ENCODE measurements at regions not wholly inside any gene's neighbourhood (a gene's known extent, or its start where the extent isn't known, plus 50 kb on each side); places are given as distances from the start of the nearest gene placed in this dataset.
"Not testable (repeated sequence)": the region's sequence is repeated elsewhere in the genome, so short reads cannot be mapped to it uniquely, and the experiment has no call there.

- Histone ChIP-seq H3K27ac (ENCODE audit: insufficient read depth in 1 of 2, low read depth in 1 of 2, low read length in 2 of 2, poor library complexity in 1 of 2, severe bottlenecking in 2 of 2) (no peak overlapping the region), H3K27me3 (replicated peaks in 2 of 5; ENCODE audit: control insufficient read depth in 4 of 5, insufficient read depth in 5 of 5, low read length in 4 of 5) (no peaks in the 10 kb centered on the region), H3K36me3 (ENCODE audit: control insufficient read depth in 4 of 4, insufficient read depth in 4 of 4, low read length in 3 of 4) (no peaks in the 10 kb centered on the region), H3K9me3 (ENCODE audit: control extremely low read depth in 1 of 5, control insufficient read depth in 4 of 5, insufficient read depth in 2 of 5, low read depth in 1 of 5, low read length in 4 of 5) (no peaks in the 10 kb centered on the region), H3K4me1 (ENCODE audit: control extremely low read depth in 1 of 4, control insufficient read depth in 4 of 4, insufficient read depth in 4 of 4, low read length in 3 of 4) (no peaks in the 10 kb centered on the region), H3K4me3 (ENCODE audit: control insufficient read depth in 1 of 7, extremely low read depth in 1 of 7, insufficient read depth in 4 of 7, low read depth in 2 of 7, low read length in 6 of 7) (no peak overlapping the region)
- 87% methylated on average over 2 of the region's 3 CpGs for WGBS (ENCODE audit: insufficient coverage)
- POLR2A ChIA-PET = no interaction called here
- peak in 2 of 3 donors; percentile 0 for DNase-seq
- CTCF ChIA-PET = no interaction called here
Observed at GRCh38 chr4:157700898-157701694, 471.7 kb downstream of the GASK1B start.

GRCh38 chr4:157689476-157689875 lies 468.9 kb downstream of the GRIA2 start:
- ChIA-PET POLR2A (no interaction called here), CTCF (no interaction called here)
- no peaks in the 10 kb centered on the region for H3K9me3 ChIP-seq (ENCODE audit: control extremely low read depth in 1 of 5, control insufficient read depth in 4 of 5, insufficient read depth in 2 of 5, low read depth in 1 of 5, low read length in 4 of 5)
- no peaks in the 10 kb centered on the region for H3K27me3 ChIP-seq (replicated peaks in 2 of 5; ENCODE audit: control insufficient read depth in 4 of 5, insufficient read depth in 5 of 5, low read length in 4 of 5)
- H3K36me3 ChIP-seq (ENCODE audit: control insufficient read depth in 4 of 4, insufficient read depth in 4 of 4, low read length in 3 of 4) = no peaks in the 10 kb centered on the region
- H3K4me3 ChIP-seq (ENCODE audit: control insufficient read depth in 1 of 7, extremely low read depth in 1 of 7, insufficient read depth in 4 of 7, low read depth in 2 of 7, low read length in 6 of 7) = no peak overlapping the region
- DNase-seq = no peak
- H3K4me1 ChIP-seq (ENCODE audit: control extremely low read depth in 1 of 4, control insufficient read depth in 4 of 4, insufficient read depth in 4 of 4, low read length in 3 of 4) = no peaks in the 10 kb centered on the region
- no peak overlapping the region for H3K27ac ChIP-seq (ENCODE audit: insufficient read depth in 1 of 2, low read depth in 1 of 2, low read length in 2 of 2, poor library complexity in 1 of 2, severe bottlenecking in 2 of 2)
- WGBS (ENCODE audit: insufficient coverage) = no CpG with 5 or more reads among the region's 1 CpG

GRCh38 chr4:157687971-157688370 lies 467.4 kb downstream of the GRIA2 start:
- no peak overlapping the region for H3K27ac ChIP-seq (ENCODE audit: insufficient read depth in 1 of 2, low read depth in 1 of 2, low read length in 2 of 2, poor library complexity in 1 of 2, severe bottlenecking in 2 of 2)
- ChIA-PET CTCF (no interaction called here), POLR2A (no interaction called here)
- no peak overlapping the region for H3K4me3 ChIP-seq (ENCODE audit: control insufficient read depth in 1 of 7, extremely low read depth in 1 of 7, insufficient read depth in 4 of 7, low read depth in 2 of 7, low read length in 6 of 7)
- no peaks in the 10 kb centered on the region for H3K9me3 ChIP-seq (ENCODE audit: control extremely low read depth in 1 of 5, control insufficient read depth in 4 of 5, insufficient read depth in 2 of 5, low read depth in 1 of 5, low read length in 4 of 5)
- H3K27me3 ChIP-seq (replicated peaks in 2 of 5; ENCODE audit: control insufficient read depth in 4 of 5, insufficient read depth in 5 of 5, low read length in 4 of 5) = no peaks in the 10 kb centered on the region
- H3K4me1 ChIP-seq (ENCODE audit: control extremely low read depth in 1 of 4, control insufficient read depth in 4 of 4, insufficient read depth in 4 of 4, low read length in 3 of 4) = no peaks in the 10 kb centered on the region
- no peaks in the 10 kb centered on the region for H3K36me3 ChIP-seq (ENCODE audit: control insufficient read depth in 4 of 4, insufficient read depth in 4 of 4, low read length in 3 of 4)
- DNase-seq = no peak
- WGBS (ENCODE audit: insufficient coverage) = no CpG with 5 or more reads among the region's 1 CpG

GRCh38 chr4:157679326-157679725 lies 458.8 kb downstream of the GRIA2 start:
- H3K9me3 ChIP-seq (ENCODE audit: control extremely low read depth in 1 of 5, control insufficient read depth in 4 of 5, insufficient read depth in 2 of 5, low read depth in 1 of 5, low read length in 4 of 5); POLR2A ChIA-PET; H3K27ac ChIP-seq (ENCODE audit: insufficient read depth in 1 of 2, low read depth in 1 of 2, low read length in 2 of 2, poor library complexity in 1 of 2, severe bottlenecking in 2 of 2); CTCF ChIA-PET; H3K36me3 ChIP-seq (ENCODE audit: control insufficient read depth in 4 of 4, insufficient read depth in 4 of 4, low read length in 3 of 4); H3K4me1 ChIP-seq (ENCODE audit: control extremely low read depth in 1 of 4, control insufficient read depth in 4 of 4, insufficient read depth in 4 of 4, low read length in 3 of 4); DNase-seq; H3K4me3 ChIP-seq (ENCODE audit: control insufficient read depth in 1 of 7, extremely low read depth in 1 of 7, insufficient read depth in 4 of 7, low read depth in 2 of 7, low read length in 6 of 7); H3K27me3 ChIP-seq (replicated peaks in 2 of 5; ENCODE audit: control insufficient read depth in 4 of 5, insufficient read depth in 5 of 5, low read length in 4 of 5): not testable (repeated sequence)

GRCh38 chr4:157678478-157678877 lies 457.9 kb downstream of the GRIA2 start:
- H3K4me3 ChIP-seq (ENCODE audit: control insufficient read depth in 1 of 7, extremely low read depth in 1 of 7, insufficient read depth in 4 of 7, low read depth in 2 of 7, low read length in 6 of 7) = no peak overlapping the region
- H3K27me3 ChIP-seq (replicated peaks in 2 of 5; ENCODE audit: control insufficient read depth in 4 of 5, insufficient read depth in 5 of 5, low read length in 4 of 5) = no peaks in the 10 kb centered on the region
- WGBS (ENCODE audit: insufficient coverage) = 90% methylated on average over 3 of the region's 3 CpGs
- H3K4me1 ChIP-seq (ENCODE audit: control extremely low read depth in 1 of 4, control insufficient read depth in 4 of 4, insufficient read depth in 4 of 4, low read length in 3 of 4) = no peaks in the 10 kb centered on the region
- peaks cover 0 to 4% (median 0%) of the 10 kb centered on the region in 5 experiments for H3K9me3 ChIP-seq (ENCODE audit: control extremely low read depth in 1 of 5, control insufficient read depth in 4 of 5, insufficient read depth in 2 of 5, low read depth in 1 of 5, low read length in 4 of 5)
- DNase-seq = no peak
- CTCF ChIA-PET = no interaction called here
- POLR2A ChIA-PET = no interaction called here
- H3K36me3 ChIP-seq (ENCODE audit: control insufficient read depth in 4 of 4, insufficient read depth in 4 of 4, low read length in 3 of 4) = no peaks in the 10 kb centered on the region
- H3K27ac ChIP-seq (ENCODE audit: insufficient read depth in 1 of 2, low read depth in 1 of 2, low read length in 2 of 2, poor library complexity in 1 of 2, severe bottlenecking in 2 of 2) = no peak overlapping the region

GRCh38 chr4:157674699-157675098 lies 454.2 kb downstream of the GRIA2 start:
- peaks cover 0 to 4% (median 0%) of the 10 kb centered on the region in 5 experiments for H3K9me3 ChIP-seq (ENCODE audit: control extremely low read depth in 1 of 5, control insufficient read depth in 4 of 5, insufficient read depth in 2 of 5, low read depth in 1 of 5, low read length in 4 of 5)
- no peaks in the 10 kb centered on the region for H3K36me3 ChIP-seq (ENCODE audit: control insufficient read depth in 4 of 4, insufficient read depth in 4 of 4, low read length in 3 of 4)
- ChIA-PET POLR2A (no interaction called here), CTCF (no interaction called here)
- H3K4me3 ChIP-seq (ENCODE audit: control insufficient read depth in 1 of 7, extremely low read depth in 1 of 7, insufficient read depth in 4 of 7, low read depth in 2 of 7, low read length in 6 of 7) = no peak overlapping the region
- H3K27ac ChIP-seq (ENCODE audit: insufficient read depth in 1 of 2, low read depth in 1 of 2, low read length in 2 of 2, poor library complexity in 1 of 2, severe bottlenecking in 2 of 2) = no peak overlapping the region
- H3K27me3 ChIP-seq (replicated peaks in 2 of 5; ENCODE audit: control insufficient read depth in 4 of 5, insufficient read depth in 5 of 5, low read length in 4 of 5) = no peaks in the 10 kb centered on the region
- no peaks in the 10 kb centered on the region for H3K4me1 ChIP-seq (ENCODE audit: control extremely low read depth in 1 of 4, control insufficient read depth in 4 of 4, insufficient read depth in 4 of 4, low read length in 3 of 4)
- DNase-seq = no peak
- 75% methylated on average over 1 of the region's 6 CpGs for WGBS (ENCODE audit: insufficient coverage)

GRCh38 chr4:157667836-157668235 lies 447.3 kb downstream of the GRIA2 start:
- Histone ChIP-seq H3K27ac (ENCODE audit: insufficient read depth in 1 of 2, low read depth in 1 of 2, low read length in 2 of 2, poor library complexity in 1 of 2, severe bottlenecking in 2 of 2) (no peak overlapping the region), H3K9me3 (ENCODE audit: control extremely low read depth in 1 of 5, control insufficient read depth in 4 of 5, insufficient read depth in 2 of 5, low read depth in 1 of 5, low read length in 4 of 5) (no peaks in the 10 kb centered on the region), H3K4me1 (ENCODE audit: control extremely low read depth in 1 of 4, control insufficient read depth in 4 of 4, insufficient read depth in 4 of 4, low read length in 3 of 4) (no peaks in the 10 kb centered on the region), H3K36me3 (ENCODE audit: control insufficient read depth in 4 of 4, insufficient read depth in 4 of 4, low read length in 3 of 4) (no peaks in the 10 kb centered on the region), H3K27me3 (replicated peaks in 2 of 5; ENCODE audit: control insufficient read depth in 4 of 5, insufficient read depth in 5 of 5, low read length in 4 of 5) (no peaks in the 10 kb centered on the region), H3K4me3 (ENCODE audit: control insufficient read depth in 1 of 7, extremely low read depth in 1 of 7, insufficient read depth in 4 of 7, low read depth in 2 of 7, low read length in 6 of 7) (no peak overlapping the region)
- POLR2A ChIA-PET = no interaction called here
- CTCF ChIA-PET = no interaction called here
- DNase-seq = no peak

All from common myeloid progenitor, CD34-positive (primary cell).